GM18502 (cell line): ENCODE measurements at regions not wholly inside any gene's neighbourhood (a gene's known extent, or its start where the extent isn't known, plus 50 kb on each side); places are given as distances from the start of the nearest gene placed in this dataset.
A peak's percentile ranks its signal among the peaks of the same experiment; 100 is the strongest.
"Not testable (repeated sequence)": the region's sequence is repeated elsewhere in the genome, so short reads cannot be mapped to it uniquely, and the experiment has no call there.

ENCODE experiments used
- ATAC-seq: cut with Tn5 transposase; IDR thresholded peaks from one replicate; pipeline ENCODE4 v1.9.1; 2021; ENCODE audit warnings: mild to moderate bottlenecking; ENCODE audit not compliant: unreplicated experiment, poor library complexity

GRCh38 chr6:101011186-101011585, 130.1 kb upstream of the ASCC3 start:
- peak; percentile 98 for ATAC-seq

- ATAC-seq: no peak
Measured at GRCh38 chr6:101013612-101014195, 132.6 kb upstream of the ASCC3 start.

GRCh38 chr6:101015541-101015940, 134.4 kb upstream of the ASCC3 start:
- no peak for ATAC-seq

- no peak for ATAC-seq
Measured at GRCh38 chr6:101016163-101016562, 135.0 kb upstream of the ASCC3 start.

GRCh38 chr6:101018157-101018556, 137.0 kb upstream of the ASCC3 start:
- no peak for ATAC-seq

GRCh38 chr6:101021504-101021903, 140.4 kb upstream of the ASCC3 start:
- no peak for ATAC-seq

- no peak for ATAC-seq
Measured at GRCh38 chr6:101042966-101043365, 161.8 kb upstream of the ASCC3 start.

GRCh38 chr6:101058296-101058695, 177.2 kb upstream of the ASCC3 start:
- no peak for ATAC-seq

GRCh38 chr6:101066481-101066880, 185.4 kb upstream of the ASCC3 start:
- ATAC-seq: no peak

- no peak for ATAC-seq
Measured at GRCh38 chr6:101069191-101069795, 188.2 kb upstream of the ASCC3 start.

- ATAC-seq: no peak
Measured at GRCh38 chr6:101070044-101070608, 189.0 kb upstream of the ASCC3 start.

GRCh38 chr6:101077344-101077743, 196.2 kb upstream of the ASCC3 start:
- ATAC-seq: no peak

GRCh38 chr6:101079696-101080270, 198.7 kb upstream of the ASCC3 start:
- ATAC-seq: no peak

- ATAC-seq: no peak
Measured at GRCh38 chr6:101080597-101080996, 199.5 kb upstream of the ASCC3 start.

- no peak for ATAC-seq
Measured at GRCh38 chr6:101083533-101084175, 202.5 kb upstream of the ASCC3 start.

- no peak for ATAC-seq
Measured at GRCh38 chr6:101085327-101085726, 204.2 kb upstream of the ASCC3 start.

- ATAC-seq: no peak
Measured at GRCh38 chr6:101086473-101086872, 205.3 kb upstream of the ASCC3 start.

GRCh38 chr6:101088594-101088993, 207.5 kb upstream of the ASCC3 start:
- ATAC-seq: no peak

GRCh38 chr6:101089640-101090039, 208.5 kb upstream of the ASCC3 start:
- ATAC-seq: no peak

- no peak for ATAC-seq
Measured at GRCh38 chr6:101090281-101090680, 209.2 kb upstream of the ASCC3 start.

- not testable (repeated sequence) for ATAC-seq
Measured at GRCh38 chr6:101098605-101099004, 217.5 kb upstream of the ASCC3 start.
